ENCODE measurements at regions not wholly inside any gene's neighbourhood (a gene's known extent, or its start where the extent isn't known, plus 50 kb on each side); places are given as distances from the start of the nearest gene placed in this dataset.

GRCh38 chr11:70574725-70575347, 176.5 kb downstream of the CTTN start (continued):
- TF ChIP-seq ZNF10 (CRISPR knock-in tag; IDR thresholded peaks at IDR 0.05; ENCODE audit: borderline replicate concordance, low read depth) (no peak), GFI1 (CRISPR knock-in tag; IDR thresholded peaks at IDR 0.05; ENCODE audit: borderline replicate concordance) (0 out of 2 replicates have a peak, but pooled peaks have one; percentile 33), RARA (CRISPR knock-in tag; IDR thresholded peaks at IDR 0.05) (peak; percentile 50), TAF1 (CRISPR knock-in tag; IDR thresholded peaks at IDR 0.05) (0 out of 2 replicates have a peak, but pooled peaks have one; percentile 19), SSRP1 (CRISPR knock-in tag; IDR thresholded peaks at IDR 0.05) (no peak), HDAC1 (CRISPR knock-in tag; IDR thresholded peaks at IDR 0.05) (0 out of 2 replicates have a peak, but pooled peaks have one; percentile 15), DRAP1 (CRISPR knock-in tag; IDR thresholded peaks at IDR 0.05) (no peak), NR2F1 (CRISPR knock-in tag; IDR thresholded peaks at IDR 0.05) (no peak), ETV5 (CRISPR knock-in tag; IDR thresholded peaks at IDR 0.05; ENCODE audit: borderline replicate concordance) (peak; percentile 84; the same call in 1 of the 2 replicates), ZNF224 (CRISPR knock-in tag; IDR thresholded peaks at IDR 0.05) (no peak), SP4 (CRISPR knock-in tag; IDR thresholded peaks at IDR 0.05) (0 out of 2 replicates have a peak, but pooled peaks have one; percentile 31), GZF1 (CRISPR knock-in tag; IDR thresholded peaks at IDR 0.05) (no peak), ZNF546 (CRISPR knock-in tag; conservative IDR thresholded peaks at IDR 0.05) (no peak), NR2F6 (IDR thresholded peaks at IDR 0.05) (0 out of 2 replicates have a peak, but pooled peaks have one; percentile 26), NR2F6 (CRISPR knock-in tag; IDR thresholded peaks at IDR 0.05) (peak; percentile 36; the same call in 1 of the 2 replicates)
- TF ChIP-seq, protein P1, sequence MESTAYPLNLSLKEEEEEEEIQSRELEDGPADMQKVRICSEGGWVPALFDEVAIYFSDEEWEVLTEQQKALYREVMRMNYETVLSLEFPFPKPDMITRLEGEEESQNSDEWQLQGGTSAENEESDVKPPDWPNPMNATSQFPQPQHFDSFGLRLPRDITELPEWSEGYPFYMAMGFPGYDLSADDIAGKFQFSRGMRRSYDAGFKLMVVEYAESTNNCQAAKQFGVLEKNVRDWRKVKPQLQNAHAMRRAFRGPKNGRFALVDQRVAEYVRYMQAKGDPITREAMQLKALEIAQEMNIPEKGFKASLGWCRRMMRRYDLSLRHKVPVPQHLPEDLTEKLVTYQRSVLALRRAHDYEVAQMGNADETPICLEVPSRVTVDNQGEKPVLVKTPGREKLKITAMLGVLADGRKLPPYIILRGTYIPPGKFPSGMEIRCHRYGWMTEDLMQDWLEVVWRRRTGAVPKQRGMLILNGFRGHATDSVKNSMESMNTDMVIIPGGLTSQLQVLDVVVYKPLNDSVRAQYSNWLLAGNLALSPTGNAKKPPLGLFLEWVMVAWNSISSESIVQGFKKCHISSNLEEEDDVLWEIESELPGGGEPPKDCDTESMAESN (CRISPR knock-in tag; conservative IDR thresholded peaks at IDR 0.05), result no peak
- TF ChIP-seq, protein P2, sequence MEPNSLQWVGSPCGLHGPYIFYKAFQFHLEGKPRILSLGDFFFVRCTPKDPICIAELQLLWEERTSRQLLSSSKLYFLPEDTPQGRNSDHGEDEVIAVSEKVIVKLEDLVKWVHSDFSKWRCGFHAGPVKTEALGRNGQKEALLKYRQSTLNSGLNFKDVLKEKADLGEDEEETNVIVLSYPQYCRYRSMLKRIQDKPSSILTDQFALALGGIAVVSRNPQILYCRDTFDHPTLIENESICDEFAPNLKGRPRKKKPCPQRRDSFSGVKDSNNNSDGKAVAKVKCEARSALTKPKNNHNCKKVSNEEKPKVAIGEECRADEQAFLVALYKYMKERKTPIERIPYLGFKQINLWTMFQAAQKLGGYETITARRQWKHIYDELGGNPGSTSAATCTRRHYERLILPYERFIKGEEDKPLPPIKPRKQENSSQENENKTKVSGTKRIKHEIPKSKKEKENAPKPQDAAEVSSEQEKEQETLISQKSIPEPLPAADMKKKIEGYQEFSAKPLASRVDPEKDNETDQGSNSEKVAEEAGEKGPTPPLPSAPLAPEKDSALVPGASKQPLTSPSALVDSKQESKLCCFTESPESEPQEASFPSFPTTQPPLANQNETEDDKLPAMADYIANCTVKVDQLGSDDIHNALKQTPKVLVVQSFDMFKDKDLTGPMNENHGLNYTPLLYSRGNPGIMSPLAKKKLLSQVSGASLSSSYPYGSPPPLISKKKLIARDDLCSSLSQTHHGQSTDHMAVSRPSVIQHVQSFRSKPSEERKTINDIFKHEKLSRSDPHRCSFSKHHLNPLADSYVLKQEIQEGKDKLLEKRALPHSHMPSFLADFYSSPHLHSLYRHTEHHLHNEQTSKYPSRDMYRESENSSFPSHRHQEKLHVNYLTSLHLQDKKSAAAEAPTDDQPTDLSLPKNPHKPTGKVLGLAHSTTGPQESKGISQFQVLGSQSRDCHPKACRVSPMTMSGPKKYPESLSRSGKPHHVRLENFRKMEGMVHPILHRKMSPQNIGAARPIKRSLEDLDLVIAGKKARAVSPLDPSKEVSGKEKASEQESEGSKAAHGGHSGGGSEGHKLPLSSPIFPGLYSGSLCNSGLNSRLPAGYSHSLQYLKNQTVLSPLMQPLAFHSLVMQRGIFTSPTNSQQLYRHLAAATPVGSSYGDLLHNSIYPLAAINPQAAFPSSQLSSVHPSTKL (CRISPR knock-in tag; IDR thresholded peaks at IDR 0.05), result no peak
- TF ChIP-seq, protein P3, sequence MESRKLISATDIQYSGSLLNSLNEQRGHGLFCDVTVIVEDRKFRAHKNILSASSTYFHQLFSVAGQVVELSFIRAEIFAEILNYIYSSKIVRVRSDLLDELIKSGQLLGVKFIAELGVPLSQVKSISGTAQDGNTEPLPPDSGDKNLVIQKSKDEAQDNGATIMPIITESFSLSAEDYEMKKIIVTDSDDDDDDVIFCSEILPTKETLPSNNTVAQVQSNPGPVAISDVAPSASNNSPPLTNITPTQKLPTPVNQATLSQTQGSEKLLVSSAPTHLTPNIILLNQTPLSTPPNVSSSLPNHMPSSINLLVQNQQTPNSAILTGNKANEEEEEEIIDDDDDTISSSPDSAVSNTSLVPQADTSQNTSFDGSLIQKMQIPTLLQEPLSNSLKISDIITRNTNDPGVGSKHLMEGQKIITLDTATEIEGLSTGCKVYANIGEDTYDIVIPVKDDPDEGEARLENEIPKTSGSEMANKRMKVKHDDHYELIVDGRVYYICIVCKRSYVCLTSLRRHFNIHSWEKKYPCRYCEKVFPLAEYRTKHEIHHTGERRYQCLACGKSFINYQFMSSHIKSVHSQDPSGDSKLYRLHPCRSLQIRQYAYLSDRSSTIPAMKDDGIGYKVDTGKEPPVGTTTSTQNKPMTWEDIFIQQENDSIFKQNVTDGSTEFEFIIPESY (CRISPR knock-in tag; IDR thresholded peaks at IDR 0.05), result no peak
